ENCODE measurements at regions not wholly inside any gene's neighbourhood (a gene's known extent, or its start where the extent isn't known, plus 50 kb on each side); places are given as distances from the start of the nearest gene placed in this dataset.

GRCh38 chr9:88635151-88635550 lies 100.2 kb downstream of the NXNL2 start:
- TF ChIP-seq EP300 (IDR thresholded peaks at IDR 0.05) (no peak), POLR2AphosphoS5 (IDR thresholded peaks at IDR 0.05) (no peak), CTCF (IDR thresholded peaks at IDR 0.05) (no peak)
